GM18870 (cell line): ENCODE measurements at regions not wholly inside any gene's neighbourhood (a gene's known extent, or its start where the extent isn't known, plus 50 kb on each side); places are given as distances from the start of the nearest gene placed in this dataset.

Experiments used
- ATAC-seq: cut with Tn5 transposase; IDR thresholded peaks from one replicate; pipeline ENCODE4 v1.9.1; 2021; ENCODE audit warnings: moderate library complexity; ENCODE audit not compliant: unreplicated experiment

- no peak for ATAC-seq
These were observed 216.8 kb upstream of the GPR26 start for GRCh38 chr10:123449234-123449962.

- no peak for ATAC-seq
These were observed 215.1 kb upstream of the GPR26 start for GRCh38 chr10:123450956-123451605.

GRCh38 chr10:123451618-123452245, 214.4 kb upstream of the GPR26 start:
- no peak for ATAC-seq

GRCh38 chr10:123454987-123455386, 211.2 kb upstream of the GPR26 start:
- ATAC-seq = no peak

- no peak for ATAC-seq
These were observed 210.3 kb upstream of the GPR26 start for GRCh38 chr10:123455861-123456260.

- no peak for ATAC-seq
These were observed 207.2 kb upstream of the GPR26 start for GRCh38 chr10:123458933-123459332.

GRCh38 chr10:123459371-123460091, 206.6 kb upstream of the GPR26 start:
- ATAC-seq = no peak

- no peak for ATAC-seq
These were observed 203.9 kb upstream of the GPR26 start for GRCh38 chr10:123462246-123462645.

- no peak for ATAC-seq
These were observed 203.4 kb upstream of the GPR26 start for GRCh38 chr10:123462756-123463155.

GRCh38 chr10:123463181-123463580, 203.0 kb upstream of the GPR26 start:
- no peak for ATAC-seq

GRCh38 chr10:123463698-123464097, 202.5 kb upstream of the GPR26 start:
- no peak for ATAC-seq

GRCh38 chr10:123464430-123465323, 201.5 kb upstream of the GPR26 start:
- no peak for ATAC-seq

GRCh38 chr10:123470336-123470921, 195.7 kb upstream of the GPR26 start:
- ATAC-seq = no peak

- ATAC-seq = no peak
These were observed 194.3 kb upstream of the GPR26 start for GRCh38 chr10:123471811-123472210.

GRCh38 chr10:123472606-123473005, 193.5 kb upstream of the GPR26 start:
- no peak for ATAC-seq

- no peak for ATAC-seq
These were observed 191.5 kb upstream of the GPR26 start for GRCh38 chr10:123474700-123475099.

GRCh38 chr10:123475466-123475865, 190.7 kb upstream of the GPR26 start:
- no peak for ATAC-seq

- ATAC-seq = no peak
These were observed 188.0 kb upstream of the GPR26 start for GRCh38 chr10:123478116-123478515.

- no peak for ATAC-seq
These were observed 186.5 kb upstream of the GPR26 start for GRCh38 chr10:123479640-123480039.

- no peak for ATAC-seq
These were observed 185.8 kb upstream of the GPR26 start for GRCh38 chr10:123480344-123480743.
